Breast epithelium (tissue), 3 donors: ENCODE measurements at regions not wholly inside any gene's neighbourhood (a gene's known extent, or its start where the extent isn't known, plus 50 kb on each side); places are given as distances from the start of the nearest gene placed in this dataset.

Experiments
- POLR2A ChIP-seq: fragments of 450-650 bp; IDR thresholded peaks from one replicate; pipeline ENCODE4 v1.6.1; 2016; ENCODE audit warnings: antibody characterized with exemption, mild to moderate bottlenecking, moderate library complexity
- TF ChIP-seq, protein P1 (sequence below), 3 donors: fragments of 450-650 bp; IDR thresholded peaks; one replicate each; pipeline ENCODE4 v1.5.1; 2016 to 2017; ENCODE audit warnings: antibody characterized with exemption in 3 of 3, mild to moderate bottlenecking in 3 of 3, moderate library complexity in 3 of 3

DNA sequence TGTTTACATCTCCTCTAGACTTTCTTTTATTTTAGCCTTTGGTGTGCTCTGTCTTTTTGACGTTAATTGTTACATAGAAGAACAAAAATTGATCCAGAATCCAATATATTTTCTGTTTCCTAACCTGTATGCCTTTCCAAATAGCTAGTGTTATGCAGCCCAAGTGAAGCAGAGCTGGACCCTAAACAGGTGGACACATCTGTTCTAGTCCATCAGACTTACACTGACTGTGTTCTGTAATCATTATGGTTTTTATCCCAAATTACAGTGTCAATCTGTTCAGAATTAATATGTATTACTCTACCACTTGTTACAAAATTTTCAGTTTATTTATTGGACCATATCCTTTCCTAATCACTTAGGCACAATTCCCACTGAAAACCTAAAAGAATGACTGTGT, 176.8 kb upstream of the FOXG1 start:
- TF ChIP-seq POLR2A: no peak
- TF ChIP-seq, protein P1, sequence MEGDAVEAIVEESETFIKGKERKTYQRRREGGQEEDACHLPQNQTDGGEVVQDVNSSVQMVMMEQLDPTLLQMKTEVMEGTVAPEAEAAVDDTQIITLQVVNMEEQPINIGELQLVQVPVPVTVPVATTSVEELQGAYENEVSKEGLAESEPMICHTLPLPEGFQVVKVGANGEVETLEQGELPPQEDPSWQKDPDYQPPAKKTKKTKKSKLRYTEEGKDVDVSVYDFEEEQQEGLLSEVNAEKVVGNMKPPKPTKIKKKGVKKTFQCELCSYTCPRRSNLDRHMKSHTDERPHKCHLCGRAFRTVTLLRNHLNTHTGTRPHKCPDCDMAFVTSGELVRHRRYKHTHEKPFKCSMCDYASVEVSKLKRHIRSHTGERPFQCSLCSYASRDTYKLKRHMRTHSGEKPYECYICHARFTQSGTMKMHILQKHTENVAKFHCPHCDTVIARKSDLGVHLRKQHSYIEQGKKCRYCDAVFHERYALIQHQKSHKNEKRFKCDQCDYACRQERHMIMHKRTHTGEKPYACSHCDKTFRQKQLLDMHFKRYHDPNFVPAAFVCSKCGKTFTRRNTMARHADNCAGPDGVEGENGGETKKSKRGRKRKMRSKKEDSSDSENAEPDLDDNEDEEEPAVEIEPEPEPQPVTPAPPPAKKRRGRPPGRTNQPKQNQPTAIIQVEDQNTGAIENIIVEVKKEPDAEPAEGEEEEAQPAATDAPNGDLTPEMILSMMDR (IDR thresholded peaks at IDR 0.05): no peak
